HG03565 (cell line): ENCODE measurements at regions not wholly inside any gene's neighbourhood (a gene's known extent, or its start where the extent isn't known, plus 50 kb on each side); places are given as distances from the start of the nearest gene placed in this dataset.
"Not testable (repeated sequence)": the region's sequence is repeated elsewhere in the genome, so short reads cannot be mapped to it uniquely, and the experiment has no call there.

Experiments used
- ATAC-seq: cut with Tn5 transposase; IDR thresholded peaks from one replicate; pipeline ENCODE4 v1.9.1; 2021; ENCODE audit warnings: mild to moderate bottlenecking, moderate library complexity; ENCODE audit not compliant: unreplicated experiment

DNA sequence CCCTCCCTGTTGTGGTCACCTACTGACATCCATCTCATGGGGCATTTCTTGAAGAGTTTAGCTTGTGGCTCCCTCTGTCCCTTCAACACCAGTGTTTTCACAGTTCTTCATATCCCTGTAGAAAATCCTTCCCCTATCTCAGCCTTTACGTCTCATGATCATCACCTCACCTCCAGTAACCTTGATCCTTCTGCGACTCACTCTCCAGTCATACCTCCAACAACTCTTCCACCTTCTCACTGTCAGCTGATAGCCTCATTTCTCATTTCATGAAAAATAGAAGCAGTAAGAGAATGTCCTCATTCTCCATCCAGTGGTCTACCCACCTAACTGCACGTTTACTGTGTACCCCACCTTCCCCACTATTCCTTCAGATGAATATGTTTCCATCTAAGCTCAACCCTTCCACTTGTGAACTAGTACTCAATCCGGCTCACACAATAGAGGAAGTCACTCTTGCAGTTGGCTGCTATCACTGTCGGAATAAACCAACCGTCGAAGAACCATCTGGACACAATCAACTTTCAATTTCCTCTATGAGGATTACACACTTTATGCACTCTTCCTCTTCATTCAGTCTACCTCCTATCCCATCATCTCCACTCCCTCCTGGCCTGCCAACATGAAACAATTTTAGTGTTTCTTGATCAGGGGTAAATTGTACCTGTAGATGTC, 256.0 kb downstream of the AHR start:
- no peak for ATAC-seq

GRCh38 chr7:17556247-17556956, 257.9 kb downstream of the AHR start:
- no peak for ATAC-seq

- no peak for ATAC-seq
These were observed 258.8 kb downstream of the AHR start for GRCh38 chr7:17557251-17557671.

GRCh38 chr7:17558135-17558534, 259.7 kb downstream of the AHR start:
- no peak for ATAC-seq

DNA sequence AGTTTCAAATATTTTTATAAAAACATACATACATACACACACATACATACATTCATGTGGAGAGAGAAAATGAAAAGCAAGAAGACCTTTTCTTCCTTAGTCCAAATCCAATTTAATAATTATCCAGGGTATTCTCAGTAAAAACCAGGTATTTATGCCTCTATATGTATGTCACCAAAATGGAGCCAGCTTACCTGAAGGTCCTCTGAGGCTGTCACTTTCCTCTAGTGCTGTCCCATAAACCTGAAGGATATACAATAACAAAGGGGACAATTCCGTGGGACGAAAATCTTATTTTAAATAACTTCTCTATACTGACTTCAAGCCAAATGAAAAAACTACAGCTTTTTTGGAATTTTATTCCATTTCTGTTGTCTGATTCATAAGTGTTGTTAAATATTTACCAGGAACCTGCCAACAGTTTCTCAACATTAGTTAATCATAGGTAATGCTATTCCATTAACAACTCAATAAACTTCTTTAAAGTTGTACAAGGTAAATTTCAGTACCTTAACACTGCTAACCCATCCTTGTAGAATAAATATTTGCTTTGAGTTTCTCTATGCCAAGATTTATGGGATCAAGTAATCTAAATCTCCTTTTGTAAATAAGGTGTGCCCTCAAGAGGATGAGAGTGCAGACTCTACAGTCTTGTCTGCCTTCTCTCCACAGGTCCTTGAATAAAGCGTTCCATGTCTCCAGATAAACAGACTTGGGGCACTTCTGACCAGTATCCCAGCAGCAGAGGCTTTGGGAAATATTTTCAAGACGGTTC, 260.3 kb downstream of the AHR start:
- ATAC-seq = no peak

- no peak for ATAC-seq
These were observed 260.9 kb downstream of the AHR start for GRCh38 chr7:17559388-17559787.

DNA sequence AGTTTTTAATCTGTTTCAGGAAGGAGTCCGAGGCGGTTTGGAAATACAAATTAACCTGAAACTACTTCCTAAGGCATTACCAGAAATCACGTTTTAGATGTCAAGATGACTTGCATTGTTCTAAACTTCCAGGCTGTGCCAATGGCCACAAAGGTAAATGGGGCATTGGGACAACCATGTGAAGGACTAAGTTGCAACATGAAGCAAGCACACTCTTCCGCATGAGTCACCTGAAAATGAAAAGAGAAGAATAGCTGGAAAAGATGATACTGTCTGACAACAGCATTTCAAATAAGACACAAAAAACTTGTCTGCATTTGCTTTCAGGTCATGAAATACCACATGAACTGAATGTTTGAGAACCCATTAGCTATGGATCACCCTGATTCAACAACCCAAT, 262.1 kb downstream of the AHR start:
- ATAC-seq = no peak

GRCh38 chr7:17560966-17561365, 262.5 kb downstream of the AHR start:
- ATAC-seq = no peak

DNA sequence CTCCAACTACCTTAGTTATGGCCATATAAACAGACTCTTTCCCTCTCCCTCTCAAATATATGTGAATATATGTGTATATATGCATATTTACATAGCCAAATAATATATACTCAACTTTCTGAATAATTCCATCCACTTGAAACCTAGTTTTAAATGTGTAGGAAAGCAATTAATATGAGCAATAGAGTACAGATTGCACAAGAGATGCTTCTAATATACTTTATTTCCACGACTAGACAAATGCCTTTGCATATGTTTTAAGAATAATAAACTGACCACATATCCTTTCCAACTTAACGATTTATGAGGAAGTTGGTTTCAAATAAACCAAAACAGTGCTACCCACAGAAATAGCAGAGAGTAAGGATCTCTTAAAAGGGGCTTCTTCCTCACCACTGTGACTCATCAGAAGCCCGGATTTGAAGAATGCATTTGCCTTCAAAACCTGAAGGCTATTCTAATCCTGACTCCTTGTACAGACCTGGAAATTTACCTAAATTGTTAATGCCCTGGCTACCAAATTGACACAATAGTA, 266.3 kb downstream of the AHR start:
- ATAC-seq = no peak

DNA sequence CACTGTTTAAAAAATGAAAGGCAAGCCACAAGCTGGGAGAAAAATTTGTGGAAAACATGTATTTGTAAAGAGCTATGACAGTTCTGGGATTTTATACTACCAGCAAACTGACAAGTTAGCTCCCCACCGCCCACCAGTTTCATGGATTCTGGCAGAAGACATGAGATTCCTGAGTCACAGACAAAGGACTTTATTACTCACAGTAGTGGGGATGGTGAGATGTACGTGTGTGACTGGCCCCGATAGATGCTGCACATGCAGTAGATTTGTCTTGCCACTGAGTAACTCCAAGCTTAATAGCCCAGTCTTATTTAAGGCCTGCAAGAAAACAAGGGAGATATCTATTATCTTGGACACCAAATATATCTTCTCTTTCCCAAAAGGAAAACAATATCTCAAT, 281.7 kb downstream of the AHR start:
- ATAC-seq = no peak

DNA sequence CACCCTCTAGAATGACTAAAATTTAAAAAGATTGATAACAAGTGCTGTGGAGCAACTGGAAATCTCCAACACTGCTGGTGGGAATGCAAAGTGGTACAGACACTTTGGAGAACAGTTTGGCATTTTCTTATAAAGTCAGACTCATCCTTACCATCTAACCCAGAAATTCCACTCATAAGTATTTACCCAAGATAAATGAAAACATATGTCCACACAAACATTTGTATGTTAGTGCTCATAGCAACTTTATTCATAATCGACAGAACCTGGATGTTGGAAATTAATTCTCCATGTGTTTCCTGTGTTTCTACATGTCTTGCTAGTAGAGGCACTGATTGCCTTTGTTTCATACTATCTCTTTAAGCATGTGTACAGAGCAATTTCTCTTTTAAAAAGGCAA, 282.4 kb downstream of the AHR start:
- ATAC-seq = no peak

- no peak for ATAC-seq
These were observed 282.8 kb downstream of the AHR start for GRCh38 chr7:17581301-17581700.

GRCh38 chr7:17582696-17583095, 284.2 kb downstream of the AHR start:
- not testable (repeated sequence) for ATAC-seq

GRCh38 chr7:17583786-17584185, 285.3 kb downstream of the AHR start:
- no peak for ATAC-seq

GRCh38 chr7:17584822-17585221, 286.4 kb downstream of the AHR start:
- ATAC-seq = no peak

- no peak for ATAC-seq
These were observed 288.3 kb downstream of the AHR start for GRCh38 chr7:17586711-17587110.

DNA sequence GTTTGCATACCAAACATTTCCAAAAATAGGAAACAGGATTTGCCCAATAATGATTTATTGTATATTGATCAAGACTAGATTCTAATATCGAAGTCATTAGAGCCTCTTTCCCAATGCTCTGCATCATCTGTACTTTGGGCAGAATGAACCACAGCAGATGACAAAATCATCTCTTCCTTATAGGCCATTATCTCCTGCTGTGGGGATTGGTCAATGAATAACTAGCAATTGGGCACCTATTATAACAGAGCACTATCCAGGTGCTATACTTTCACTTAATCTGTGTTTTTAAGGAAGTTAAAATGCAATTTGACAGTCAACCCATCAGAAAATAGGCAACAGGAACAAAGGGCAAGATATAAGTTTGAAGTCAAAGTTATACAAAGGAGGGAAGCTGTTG, 290.3 kb downstream of the AHR start:
- no peak for ATAC-seq

- ATAC-seq = no peak
These were observed 291.2 kb downstream of the AHR start for GRCh38 chr7:17589671-17590070.

DNA sequence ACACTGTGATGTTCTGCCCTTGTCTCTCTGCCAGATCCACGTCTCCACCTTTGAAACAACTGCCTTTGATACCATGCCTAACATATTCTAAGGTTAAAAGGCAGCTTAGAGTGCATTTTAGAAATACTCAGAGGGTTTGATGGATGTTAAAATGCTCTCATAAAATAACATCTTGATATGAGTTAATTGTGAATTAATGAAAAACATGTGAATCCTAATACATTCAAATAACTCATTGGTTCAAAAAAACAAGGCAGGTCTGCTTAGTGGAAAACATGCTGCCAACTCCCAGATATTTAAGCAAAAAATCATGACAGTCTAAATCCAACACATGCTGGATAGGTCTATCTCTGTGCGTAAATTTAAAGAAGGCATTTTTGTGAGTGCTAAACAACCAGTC, 291.8 kb downstream of the AHR start:
- no peak for ATAC-seq

DNA sequence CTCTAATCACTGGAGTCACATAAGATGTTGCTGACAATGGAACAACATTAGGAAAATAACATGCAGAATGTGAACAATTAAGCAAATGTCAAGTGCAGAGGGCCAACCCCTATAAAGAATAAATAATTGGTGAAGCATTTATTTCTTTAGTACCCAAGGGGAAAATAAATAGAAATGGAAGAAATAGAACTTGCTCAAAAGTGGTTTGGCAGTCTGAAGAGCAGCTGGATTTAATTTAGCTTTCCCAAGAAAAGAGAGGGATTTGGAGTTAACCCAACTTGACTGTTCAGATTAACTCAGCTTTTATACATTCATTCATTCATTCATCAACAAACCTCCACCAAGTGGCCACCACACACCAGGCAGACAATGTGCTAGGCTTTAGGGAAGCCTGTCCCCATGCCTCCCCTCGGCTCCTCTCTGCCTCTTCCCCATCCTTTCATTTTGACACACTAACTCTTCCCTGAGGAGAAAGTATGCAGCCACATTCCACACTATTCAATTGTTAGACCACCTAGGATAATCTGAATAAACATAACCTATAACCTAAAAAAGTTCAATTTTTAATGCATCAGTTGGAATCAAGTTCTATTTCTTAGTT, 295.5 kb downstream of the AHR start:
- ATAC-seq = no peak

GRCh38 chr7:17595546-17595945, 297.1 kb downstream of the AHR start:
- no peak for ATAC-seq
